ENCODE measurements at regions not wholly inside any gene's neighbourhood (a gene's known extent, or its start where the extent isn't known, plus 50 kb on each side); places are given as distances from the start of the nearest gene placed in this dataset.

GRCh38 chr9:129525656-129526196 is 95.2 kb downstream of the C9orf50 start:
- H3K27ac ChIP-seq, result no peak overlapping the region
- TF ChIP-seq EP300 (IDR thresholded peaks at IDR 0.05), result no peak
- no peak for TF ChIP-seq POLR2AphosphoS5 (IDR thresholded peaks at IDR 0.05)
- TF ChIP-seq POLR2A (IDR thresholded peaks at IDR 0.05), result no peak
- TF ChIP-seq, protein P1, sequence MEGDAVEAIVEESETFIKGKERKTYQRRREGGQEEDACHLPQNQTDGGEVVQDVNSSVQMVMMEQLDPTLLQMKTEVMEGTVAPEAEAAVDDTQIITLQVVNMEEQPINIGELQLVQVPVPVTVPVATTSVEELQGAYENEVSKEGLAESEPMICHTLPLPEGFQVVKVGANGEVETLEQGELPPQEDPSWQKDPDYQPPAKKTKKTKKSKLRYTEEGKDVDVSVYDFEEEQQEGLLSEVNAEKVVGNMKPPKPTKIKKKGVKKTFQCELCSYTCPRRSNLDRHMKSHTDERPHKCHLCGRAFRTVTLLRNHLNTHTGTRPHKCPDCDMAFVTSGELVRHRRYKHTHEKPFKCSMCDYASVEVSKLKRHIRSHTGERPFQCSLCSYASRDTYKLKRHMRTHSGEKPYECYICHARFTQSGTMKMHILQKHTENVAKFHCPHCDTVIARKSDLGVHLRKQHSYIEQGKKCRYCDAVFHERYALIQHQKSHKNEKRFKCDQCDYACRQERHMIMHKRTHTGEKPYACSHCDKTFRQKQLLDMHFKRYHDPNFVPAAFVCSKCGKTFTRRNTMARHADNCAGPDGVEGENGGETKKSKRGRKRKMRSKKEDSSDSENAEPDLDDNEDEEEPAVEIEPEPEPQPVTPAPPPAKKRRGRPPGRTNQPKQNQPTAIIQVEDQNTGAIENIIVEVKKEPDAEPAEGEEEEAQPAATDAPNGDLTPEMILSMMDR (IDR thresholded peaks at IDR 0.05), result no peak
- DNase-seq (no peak), ATAC-seq (ENCODE audit: low FRiP score in 2 of 2) (no peak)
- no peaks in the 10 kb centered on the region for H3K4me1 ChIP-seq
- H3K9me3 ChIP-seq, result peaks cover 0 to 4% (median 0%) of the 10 kb centered on the region in 4 donors
- WGBS, 2 donors, result 86 to 97% methylated on average over 3 of the region's 3 CpGs
- no peaks in the 10 kb centered on the region for H3K27me3 ChIP-seq
- H3K36me3 ChIP-seq, result no peaks in the 10 kb centered on the region
- no peak overlapping the region for H3K4me3 ChIP-seq

DNA sequence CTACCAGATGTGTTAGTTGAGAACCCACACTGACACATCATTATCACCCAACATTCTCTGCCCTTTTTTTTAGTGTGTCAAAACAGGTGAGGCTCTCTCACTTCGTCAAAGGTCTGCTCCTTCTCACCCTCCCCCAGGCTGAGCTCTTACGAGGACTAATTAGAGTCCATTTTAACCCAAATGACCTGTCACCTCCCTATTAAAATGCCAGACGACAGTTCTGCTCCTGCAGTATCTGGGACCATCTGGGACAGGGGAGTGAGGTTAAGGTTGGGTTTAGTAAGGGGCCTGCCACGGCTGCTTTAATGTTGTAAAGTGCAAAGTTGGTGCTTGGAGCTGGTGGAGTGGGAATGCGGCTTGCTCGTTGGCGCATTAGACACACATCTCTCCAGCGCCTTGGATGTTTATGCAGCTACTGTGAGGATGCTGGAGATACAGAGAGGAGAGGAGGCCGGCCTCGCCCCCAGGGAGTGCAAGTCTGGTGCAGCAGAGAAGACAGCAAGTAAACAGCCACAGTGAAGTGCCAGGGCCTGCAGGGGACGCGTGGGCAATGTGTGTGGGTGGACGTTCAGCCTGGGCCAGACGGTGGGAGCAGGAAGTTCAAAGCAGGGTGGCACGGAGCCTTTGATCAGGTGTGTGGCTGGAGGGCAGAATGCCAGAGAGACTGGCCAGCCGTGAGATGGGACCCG is 96.2 kb downstream of the C9orf50 start:
- ATAC-seq (ENCODE audit: low FRiP score in 2 of 2), result no peak
- no peak for TF ChIP-seq POLR2A (IDR thresholded peaks at IDR 0.05)
- no peak for TF ChIP-seq EP300 (IDR thresholded peaks at IDR 0.05)
- TF ChIP-seq, protein P1 (IDR thresholded peaks at IDR 0.05), result no peak
- TF ChIP-seq POLR2AphosphoS5 (IDR thresholded peaks at IDR 0.05), result no peak

GRCh38 chr9:129523943-129524581 is 96.8 kb downstream of the C9orf50 start:
- ATAC-seq (ENCODE audit: low FRiP score in 2 of 2), result no peak
- WGBS, 2 donors, result 77% methylated on average over 8 of the region's 8 CpGs

More for the DNA sequence above, 96.2 kb downstream of the C9orf50 start:
- Histone ChIP-seq H3K4me1 (no peaks in the 10 kb centered on the region), H3K27me3 (no peaks in the 10 kb centered on the region), H3K27ac (no peak overlapping the region), H3K9me3 (peaks cover 0 to 4% (median 0%) of the 10 kb centered on the region in 4 donors), H3K36me3 (no peaks in the 10 kb centered on the region), H3K4me3 (no peak overlapping the region)
- WGBS, 2 donors, result 67 to 77% methylated on average over 17 of the region's 17 CpGs
- DNase-seq, result peak in 1 of 2 donors; percentile 50

DNA sequence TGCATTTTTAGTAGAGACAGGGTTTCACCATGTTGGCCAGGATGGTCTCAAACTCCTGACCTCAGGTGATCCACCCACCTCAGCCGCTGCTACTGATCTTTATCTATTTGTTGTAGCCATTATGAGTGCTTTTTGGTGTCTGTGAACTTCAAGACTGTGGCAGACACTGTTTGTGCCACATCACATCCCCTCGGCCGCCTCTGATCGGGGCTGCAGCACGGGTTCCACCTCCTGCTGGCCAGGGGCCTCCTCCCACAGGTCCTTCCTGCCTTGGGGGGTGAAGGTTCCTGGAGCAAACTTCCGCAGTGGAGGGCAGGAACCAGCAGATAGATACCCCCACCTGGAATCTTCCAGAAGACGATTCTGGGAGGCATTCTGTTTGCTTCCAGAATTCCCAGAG is 98.5 kb downstream of the C9orf50 start:
- H3K27me3 ChIP-seq, result no peaks in the 10 kb centered on the region
- H3K4me1 ChIP-seq, result no peaks in the 10 kb centered on the region
- no peaks in the 10 kb centered on the region for H3K36me3 ChIP-seq
- ATAC-seq (ENCODE audit: low FRiP score in 2 of 2), result no peak
- H3K4me3 ChIP-seq, result no peak overlapping the region
- no peak overlapping the region for H3K27ac ChIP-seq
- no peak for DNase-seq
- no peaks in the 10 kb centered on the region for H3K9me3 ChIP-seq
- WGBS, 2 donors, result 55 to 58% methylated on average over 5 to 7 of the region's 7 CpGs
- TF ChIP-seq POLR2AphosphoS5 (IDR thresholded peaks at IDR 0.05) (no peak), EP300 (IDR thresholded peaks at IDR 0.05) (no peak), POLR2A (IDR thresholded peaks at IDR 0.05) (no peak)
- TF ChIP-seq, protein P1 (IDR thresholded peaks at IDR 0.05), result no peak

More at GRCh38 chr9:129523943-129524581, 96.8 kb downstream of the C9orf50 start:
- TF ChIP-seq EP300 (IDR thresholded peaks at IDR 0.05) (no peak), POLR2AphosphoS5 (IDR thresholded peaks at IDR 0.05) (no peak), POLR2A (IDR thresholded peaks at IDR 0.05) (no peak)
- TF ChIP-seq, protein P1 (IDR thresholded peaks at IDR 0.05), result no peak
- no peak overlapping the region for H3K27ac ChIP-seq
- H3K27me3 ChIP-seq, result no peaks in the 10 kb centered on the region
- H3K4me1 ChIP-seq, result no peaks in the 10 kb centered on the region
- H3K36me3 ChIP-seq, result no peaks in the 10 kb centered on the region
- no peak overlapping the region for H3K4me3 ChIP-seq
- no peak for DNase-seq
- H3K9me3 ChIP-seq, result peaks cover 0 to 4% (median 0%) of the 10 kb centered on the region in 4 donors
